ENCODE measurements at regions not wholly inside any gene's neighbourhood (a gene's known extent, or its start where the extent isn't known, plus 50 kb on each side); places are given as distances from the start of the nearest gene placed in this dataset.

- no peak overlapping the region for H3K27ac ChIP-seq
- no peak for TF ChIP-seq POLR2A (IDR thresholded peaks at IDR 0.05)
- TF ChIP-seq CTCF (IDR thresholded peaks at IDR 0.05) = no peak
- intact Hi-C loops (cut with DNase I) = no loop called here
- no peak for ATAC-seq
- H3K27me3 ChIP-seq = no peaks in the 10 kb centered on the region
- H3K4me3 ChIP-seq = no peak overlapping the region
- WGBS, 2 donors = 78 to 91% methylated on average over 4 of the region's 4 CpGs
- DNase-seq = no peak
- H3K4me1 ChIP-seq = peaks cover 14% of the 10 kb centered on the region
- H3K9me3 ChIP-seq = no peaks in the 10 kb centered on the region
- no peaks in the 10 kb centered on the region for H3K36me3 ChIP-seq (replicated peaks in 1 of 2; ENCODE audit: insufficient read depth in 1 of 2, low read depth in 2 of 2)
Measured at GRCh38 chr10:118838364-118838763, 83.6 kb upstream of the CACUL1 start.

GRCh38 chr10:118839348-118839747 lies 84.6 kb upstream of the CACUL1 start:
- H3K9me3 ChIP-seq = no peaks in the 10 kb centered on the region
- DNase-seq = no peak
- H3K36me3 ChIP-seq (replicated peaks in 1 of 2; ENCODE audit: insufficient read depth in 1 of 2, low read depth in 2 of 2) = no peaks in the 10 kb centered on the region
- TF ChIP-seq CTCF (IDR thresholded peaks at IDR 0.05) (no peak), POLR2A (IDR thresholded peaks at IDR 0.05) (no peak)
- H3K4me3 ChIP-seq = no peak overlapping the region
- intact Hi-C loops (cut with DNase I) = no loop called here
- H3K27ac ChIP-seq = no peak overlapping the region
- no peak for ATAC-seq
- 77 to 84% methylated on average over 3 of the region's 3 CpGs for WGBS, 2 donors
- H3K4me1 ChIP-seq = peaks cover 21% of the 10 kb centered on the region
- no peaks in the 10 kb centered on the region for H3K27me3 ChIP-seq

- Histone ChIP-seq H3K9me3 (no peaks in the 10 kb centered on the region), H3K36me3 (replicated peaks in 1 of 2; ENCODE audit: insufficient read depth in 1 of 2, low read depth in 2 of 2) (no peaks in the 10 kb centered on the region), H3K4me1 (peaks cover 30% of the 10 kb centered on the region), H3K4me3 (no peak overlapping the region), H3K27me3 (no peaks in the 10 kb centered on the region), H3K27ac (no peak overlapping the region)
- intact Hi-C loops (cut with DNase I) = no loop called here
- ATAC-seq = no peak
- TF ChIP-seq CTCF (IDR thresholded peaks at IDR 0.05) (no peak), POLR2A (IDR thresholded peaks at IDR 0.05) (no peak)
- no peak for DNase-seq
- 76 to 78% methylated on average over 10 to 12 of the region's 12 CpGs for WGBS, 2 donors
Measured at GRCh38 chr10:118840071-118840775, 85.5 kb upstream of the CACUL1 start.

GRCh38 chr10:118840776-118841468 lies 86.2 kb upstream of the CACUL1 start:
- 86 to 90% methylated on average over 11 of the region's 11 CpGs for WGBS, 2 donors

More at GRCh38 chr10:118840776-118841468, 86.2 kb upstream of the CACUL1 start:
- no peak for DNase-seq
- Histone ChIP-seq H3K36me3 (replicated peaks in 1 of 2; ENCODE audit: insufficient read depth in 1 of 2, low read depth in 2 of 2) (no peaks in the 10 kb centered on the region), H3K4me3 (no peak overlapping the region), H3K9me3 (no peaks in the 10 kb centered on the region), H3K27ac (no peak overlapping the region), H3K27me3 (no peaks in the 10 kb centered on the region), H3K4me1 (peaks cover 30% of the 10 kb centered on the region)
- no peak for ATAC-seq
- no peak for TF ChIP-seq POLR2A (IDR thresholded peaks at IDR 0.05)
- no peak for TF ChIP-seq CTCF (IDR thresholded peaks at IDR 0.05)
- intact Hi-C loops (cut with DNase I) = no loop called here
